DND-41 (cell line): ENCODE measurements at regions not wholly inside any gene's neighbourhood (a gene's known extent, or its start where the extent isn't known, plus 50 kb on each side); places are given as distances from the start of the nearest gene placed in this dataset.

Source experiments
- EZH2 ChIP-seq: IDR thresholded peaks from 3 replicates; pipeline ENCODE4 v1.6.1; 2012; ENCODE audit warnings: borderline replicate concordance, low read depth, mild to moderate bottlenecking, moderate library complexity, low read length, inconsistent platforms; ENCODE audit not compliant: severe bottlenecking
- TF ChIP-seq, protein P1 (sequence below): IDR thresholded peaks from 2 replicates; pipeline ENCODE4 v1.5.1; 2012; ENCODE audit warnings: borderline replicate concordance, low read length, moderate library complexity, mild to moderate bottlenecking; ENCODE audit not compliant: poor library complexity, severe bottlenecking; ENCODE audit errors: extremely low read depth

DNA sequence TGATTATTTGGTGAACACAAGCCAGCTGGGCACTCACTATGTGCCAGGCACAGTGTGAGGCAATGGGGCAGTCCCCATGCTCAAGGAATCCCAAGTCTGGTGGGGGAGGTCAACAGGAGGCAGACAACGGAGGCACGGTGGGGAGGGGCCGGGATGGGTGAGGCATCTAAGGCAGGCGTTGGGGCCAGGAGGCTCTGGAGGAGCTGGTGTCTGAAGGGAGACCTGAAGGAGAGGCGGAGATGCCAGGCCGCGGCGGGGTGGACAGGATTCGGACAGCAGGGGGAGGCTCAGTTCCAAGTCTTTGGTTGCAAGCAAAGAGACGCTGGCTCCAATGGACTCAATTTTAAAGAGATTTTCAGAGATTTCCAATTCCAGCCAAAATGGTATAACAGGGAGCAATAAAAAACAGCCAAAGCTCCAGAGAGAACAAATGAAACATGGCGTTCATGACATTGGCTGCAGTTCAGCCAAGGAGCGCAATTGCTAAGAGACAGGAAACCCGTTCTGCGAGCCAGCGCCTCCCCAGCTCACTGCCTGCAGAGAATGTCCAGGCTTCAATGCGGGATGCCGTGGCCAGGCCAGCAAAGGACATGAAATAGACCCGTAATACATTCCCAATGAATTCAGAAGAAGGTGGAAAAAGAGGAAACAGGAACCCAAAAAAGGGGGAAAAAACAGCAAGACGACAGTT lies 105.2 kb upstream of the LRPAP1 start:
- TF ChIP-seq, protein P1, sequence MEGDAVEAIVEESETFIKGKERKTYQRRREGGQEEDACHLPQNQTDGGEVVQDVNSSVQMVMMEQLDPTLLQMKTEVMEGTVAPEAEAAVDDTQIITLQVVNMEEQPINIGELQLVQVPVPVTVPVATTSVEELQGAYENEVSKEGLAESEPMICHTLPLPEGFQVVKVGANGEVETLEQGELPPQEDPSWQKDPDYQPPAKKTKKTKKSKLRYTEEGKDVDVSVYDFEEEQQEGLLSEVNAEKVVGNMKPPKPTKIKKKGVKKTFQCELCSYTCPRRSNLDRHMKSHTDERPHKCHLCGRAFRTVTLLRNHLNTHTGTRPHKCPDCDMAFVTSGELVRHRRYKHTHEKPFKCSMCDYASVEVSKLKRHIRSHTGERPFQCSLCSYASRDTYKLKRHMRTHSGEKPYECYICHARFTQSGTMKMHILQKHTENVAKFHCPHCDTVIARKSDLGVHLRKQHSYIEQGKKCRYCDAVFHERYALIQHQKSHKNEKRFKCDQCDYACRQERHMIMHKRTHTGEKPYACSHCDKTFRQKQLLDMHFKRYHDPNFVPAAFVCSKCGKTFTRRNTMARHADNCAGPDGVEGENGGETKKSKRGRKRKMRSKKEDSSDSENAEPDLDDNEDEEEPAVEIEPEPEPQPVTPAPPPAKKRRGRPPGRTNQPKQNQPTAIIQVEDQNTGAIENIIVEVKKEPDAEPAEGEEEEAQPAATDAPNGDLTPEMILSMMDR, result no peak
- TF ChIP-seq EZH2, result no peak
